ENCODE measurements at regions not wholly inside any gene's neighbourhood (a gene's known extent, or its start where the extent isn't known, plus 50 kb on each side); places are given as distances from the start of the nearest gene placed in this dataset.

- no peak overlapping the region for H2BK15ac ChIP-seq (ENCODE audit: low read length)
- H3K23ac ChIP-seq (ENCODE audit: insufficient read length), result no peak overlapping the region
- no peaks in the 10 kb centered on the region for H3K4me1 ChIP-seq (replicated peaks in 1 of 4; ENCODE audit: control insufficient read depth in 3 of 4, insufficient read depth in 4 of 4, low read length in 3 of 4)
Observed at GRCh38 chrX:94871640-94872039, 1197.6 kb downstream of the FAM133A start.

More at GRCh38 chrX:94871640-94872039, 1197.6 kb downstream of the FAM133A start:
- ChIA-PET CTCF (ENCODE audit: partially characterized antibody) (no interaction called here), POLR2A (ENCODE audit: partially characterized antibody) (no interaction called here)
- Histone ChIP-seq H3K23me2 (ENCODE audit: low read depth, low read length) (no peaks in the 10 kb centered on the region), H3K79me1 (ENCODE audit: low read depth, low read length) (no peaks in the 10 kb centered on the region), H3K36me3 (ENCODE audit: control insufficient read depth in 2 of 4, insufficient read depth in 4 of 4, low read length in 3 of 4) (no peaks in the 10 kb centered on the region; a peak in 1 of 8 replicates), H3K56ac (replicated peaks; ENCODE audit: insufficient read length, low read depth, low read length) (no peak overlapping the region), H2BK20ac (ENCODE audit: low read length) (no peak overlapping the region), H3K9ac (replicated peaks in 1 of 4; ENCODE audit: extremely low read depth in 1 of 4, low read depth in 3 of 4, low read length in 3 of 4) (no peak overlapping the region), H3K18ac (ENCODE audit: extremely low read depth, low read length) (no peak overlapping the region), H4K91ac (replicated peaks; ENCODE audit: insufficient read length, low read length) (no peak overlapping the region), H3K4me3 (ENCODE audit: extremely low read depth in 1 of 4, insufficient read depth in 2 of 4, low read depth in 3 of 4, low read length in 4 of 4) (no peak overlapping the region), H4K8ac (ENCODE audit: extremely low read depth, insufficient read depth, low read length) (no peak overlapping the region), H3K27ac (ENCODE audit: low read depth, low read length) (no peak overlapping the region), H2BK12ac (ENCODE audit: low read depth, low read length) (no peak overlapping the region), H3K4ac (replicated peaks; ENCODE audit: insufficient read length, low read depth, low read length) (no peak overlapping the region), H2BK120ac (replicated peaks; ENCODE audit: low read depth, low read length) (no peak overlapping the region), H3K14ac (ENCODE audit: insufficient read length) (no peak overlapping the region), H3K79me2 (ENCODE audit: control insufficient read depth in 1 of 2, insufficient read depth in 2 of 2, low read length in 2 of 2) (no peaks in the 10 kb centered on the region), H3K9me3 (ENCODE audit: insufficient read depth in 2 of 2, low read depth in 1 of 2, low read length in 1 of 2) (no peaks in the 10 kb centered on the region), H4K20me1 (replicated peaks in 1 of 2; ENCODE audit: control insufficient read depth in 1 of 2, insufficient read depth in 2 of 2, low read length in 2 of 2) (no peaks in the 10 kb centered on the region), H2BK5ac (ENCODE audit: low read depth, low read length) (no peak overlapping the region), H3K4me2 (ENCODE audit: insufficient read depth in 1 of 2, low read depth in 2 of 2, low read length in 2 of 2) (no peak overlapping the region), H2AFZ (ENCODE audit: low read length) (no peak overlapping the region), H4K5ac (ENCODE audit: insufficient read length, low read depth, low read length) (no peak overlapping the region), H3K27me3 (replicated peaks in 1 of 4; ENCODE audit: control insufficient read depth in 3 of 4, extremely low read depth in 1 of 4, insufficient read depth in 3 of 4, low read length in 3 of 4) (no peaks in the 10 kb centered on the region), H2AK5ac (ENCODE audit: low read depth, low read length) (no peak overlapping the region)
- TF ChIP-seq TBP (IDR thresholded peaks at IDR 0.05; ENCODE audit: low read depth, low read length) (no peak), ASH2L (IDR thresholded peaks at IDR 0.05; ENCODE audit: low read length) (no peak), SP4 (IDR thresholded peaks at IDR 0.05; ENCODE audit: low read length) (no peak), RNF2 (IDR thresholded peaks at IDR 0.05; ENCODE audit: borderline replicate concordance, low read depth, low read length, missing control alignments, poor library complexity, severe bottlenecking) (no peak), RFX5 (IDR thresholded peaks at IDR 0.05; ENCODE audit: borderline replicate concordance, low read depth, low read length) (no peak), SIX5 (IDR thresholded peaks at IDR 0.05; ENCODE audit: low read depth, low read length) (no peak), HDAC2 (IDR thresholded peaks at IDR 0.05; ENCODE audit: borderline replicate concordance in 1 of 2, low read depth in 2 of 2, low read length in 2 of 2) (no peak), RAD21 (IDR thresholded peaks at IDR 0.05 in 1 of 2, conservative IDR thresholded peaks at IDR 0.05 in 1 of 2; ENCODE audit: low read depth in 2 of 2, low read length in 2 of 2) (no peak), CTCF (IDR thresholded peaks at IDR 0.05; ENCODE audit: control extremely low read depth in 1 of 3, insufficient read depth in 1 of 3, low read depth in 1 of 3, low read length in 3 of 3) (no peak), POLR2A (IDR thresholded peaks at IDR 0.05; ENCODE audit: control extremely low read depth in 1 of 2, low read depth in 2 of 2, low read length in 2 of 2) (no peak)
- DNase-seq (ENCODE audit: low read depth in 1 of 2, low spot score in 2 of 2) (no peak), FAIRE-seq (no peak)
- 100% methylated on average over 5 of the region's 9 CpGs; no CpG with 5 or more reads in 1 of the 2 experiments for WGBS, 2 experiments (ENCODE audit: extremely low coverage in 1 of 2, insufficient coverage in 1 of 2, insufficient read length in 1 of 2, insufficient replicate concordance in 2 of 2, low coverage in 1 of 2, low lambda C conversion rate in 2 of 2, missing lambda C conversion rate in 1 of 2)

All from H1 (cell line).